Right lobe of liver (tissue), 4 donors: ENCODE measurements at regions not wholly inside any gene's neighbourhood (a gene's known extent, or its start where the extent isn't known, plus 50 kb on each side); places are given as distances from the start of the nearest gene placed in this dataset.

Experiments used
- POLR2A ChIP-seq: fragments of 450-650 bp; IDR thresholded peaks from one replicate; pipeline ENCODE4 v1.6.1; 2017; ENCODE audit warnings: antibody characterized with exemption, mild to moderate bottlenecking
- TF ChIP-seq, protein P1 (sequence below), 4 donors: fragments of 200-600 bp in 3 of 4; fragments of 450-650 bp in 1 of 4; IDR thresholded peaks; one replicate each; pipeline versions ENCODE4 v1.5.1 to v1.8.0; 2016 to 2022; ENCODE audit warnings: antibody characterized with exemption in 4 of 4, mild to moderate bottlenecking in 2 of 4
- donor health status: DM: no; HTN: no; CAD: no.
- donor health status: DM: no; HTN: no; CAD: no.
- donor health status: DM: no; HTN: yes; CAD: no.

DNA sequence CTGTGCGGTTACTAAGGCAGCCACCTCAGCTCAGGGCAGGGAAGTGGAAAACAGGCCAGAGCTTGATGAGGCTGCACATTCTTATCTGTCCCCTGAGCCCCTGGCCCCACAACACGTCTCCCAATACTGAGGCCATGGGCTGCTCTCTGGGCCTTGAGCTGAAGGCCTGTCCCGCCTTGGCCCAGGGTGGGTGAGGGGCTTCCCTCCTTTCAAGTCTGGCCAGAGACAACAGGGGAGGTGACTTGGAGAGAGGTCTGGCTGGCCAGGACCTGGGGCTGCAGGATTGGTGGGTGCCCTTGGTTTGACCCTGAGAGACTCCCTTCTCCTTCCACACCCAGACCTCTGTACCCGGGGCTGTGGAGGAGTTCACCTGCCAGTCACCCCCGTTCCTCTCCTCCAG lies 563.8 kb downstream of the PTPRU start:
- TF ChIP-seq, protein P1, sequence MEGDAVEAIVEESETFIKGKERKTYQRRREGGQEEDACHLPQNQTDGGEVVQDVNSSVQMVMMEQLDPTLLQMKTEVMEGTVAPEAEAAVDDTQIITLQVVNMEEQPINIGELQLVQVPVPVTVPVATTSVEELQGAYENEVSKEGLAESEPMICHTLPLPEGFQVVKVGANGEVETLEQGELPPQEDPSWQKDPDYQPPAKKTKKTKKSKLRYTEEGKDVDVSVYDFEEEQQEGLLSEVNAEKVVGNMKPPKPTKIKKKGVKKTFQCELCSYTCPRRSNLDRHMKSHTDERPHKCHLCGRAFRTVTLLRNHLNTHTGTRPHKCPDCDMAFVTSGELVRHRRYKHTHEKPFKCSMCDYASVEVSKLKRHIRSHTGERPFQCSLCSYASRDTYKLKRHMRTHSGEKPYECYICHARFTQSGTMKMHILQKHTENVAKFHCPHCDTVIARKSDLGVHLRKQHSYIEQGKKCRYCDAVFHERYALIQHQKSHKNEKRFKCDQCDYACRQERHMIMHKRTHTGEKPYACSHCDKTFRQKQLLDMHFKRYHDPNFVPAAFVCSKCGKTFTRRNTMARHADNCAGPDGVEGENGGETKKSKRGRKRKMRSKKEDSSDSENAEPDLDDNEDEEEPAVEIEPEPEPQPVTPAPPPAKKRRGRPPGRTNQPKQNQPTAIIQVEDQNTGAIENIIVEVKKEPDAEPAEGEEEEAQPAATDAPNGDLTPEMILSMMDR (IDR thresholded peaks at IDR 0.05) = no peak
- no peak for TF ChIP-seq POLR2A
